Glomerular endothelial cell (primary cell): ENCODE measurements at regions not wholly inside any gene's neighbourhood (a gene's known extent, or its start where the extent isn't known, plus 50 kb on each side); places are given as distances from the start of the nearest gene placed in this dataset.
"Not testable (repeated sequence)": the region's sequence is repeated elsewhere in the genome, so short reads cannot be mapped to it uniquely, and the experiment has no call there.

Source experiments
- DNase-seq: peaks from one replicate; pipeline ENCODE4 v3.0.0-alpha.2; 2011; ENCODE audit warnings: low read depth, low spot score; ENCODE audit errors: extremely low read depth

DNA sequence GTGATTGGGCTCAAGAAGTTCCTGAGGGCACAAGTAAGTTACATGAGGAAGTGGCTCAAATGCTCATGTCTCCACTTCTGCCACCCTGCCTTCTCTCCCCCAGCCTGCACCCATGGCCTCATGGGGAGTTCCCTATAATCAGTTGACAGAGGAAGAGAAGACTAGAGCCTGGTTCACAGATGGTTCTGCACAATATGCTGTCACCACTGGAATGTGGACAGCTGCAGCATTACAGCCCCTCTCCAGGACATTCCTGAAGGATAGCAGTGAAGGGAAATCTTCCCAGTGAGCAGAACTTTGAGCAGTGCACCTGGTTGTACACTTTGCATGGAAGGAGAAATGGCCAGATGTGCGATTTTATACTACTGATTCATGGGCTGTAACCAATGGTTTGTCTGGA lies 352.3 kb downstream of the C12orf75 start:
- DNase-seq = not testable (repeated sequence)

GRCh38 chr12:105683836-105684235 lies 353.3 kb downstream of the C12orf75 start:
- not testable (repeated sequence) for DNase-seq

- no peak for DNase-seq
These were observed 367.6 kb downstream of the C12orf75 start for GRCh38 chr12:105698075-105698474.

DNA sequence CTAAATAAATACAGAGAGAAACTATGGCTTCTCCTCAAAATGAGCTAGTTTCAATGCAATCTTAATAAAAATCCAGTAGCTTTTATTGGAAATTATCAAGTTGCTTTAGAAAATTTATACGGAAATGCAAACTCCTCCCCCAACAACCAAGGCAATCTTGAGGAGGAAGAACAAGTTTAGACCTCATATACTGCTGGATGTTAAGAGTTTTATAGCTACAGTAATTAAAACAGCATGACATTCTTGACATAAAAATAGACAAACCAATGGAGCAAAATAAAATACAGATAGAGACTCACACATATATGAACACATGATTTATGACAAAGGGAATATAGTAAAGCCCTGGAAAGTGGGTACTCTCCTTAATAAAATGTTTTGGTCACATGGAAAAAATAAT lies 368.7 kb downstream of the C12orf75 start:
- DNase-seq = no peak

DNA sequence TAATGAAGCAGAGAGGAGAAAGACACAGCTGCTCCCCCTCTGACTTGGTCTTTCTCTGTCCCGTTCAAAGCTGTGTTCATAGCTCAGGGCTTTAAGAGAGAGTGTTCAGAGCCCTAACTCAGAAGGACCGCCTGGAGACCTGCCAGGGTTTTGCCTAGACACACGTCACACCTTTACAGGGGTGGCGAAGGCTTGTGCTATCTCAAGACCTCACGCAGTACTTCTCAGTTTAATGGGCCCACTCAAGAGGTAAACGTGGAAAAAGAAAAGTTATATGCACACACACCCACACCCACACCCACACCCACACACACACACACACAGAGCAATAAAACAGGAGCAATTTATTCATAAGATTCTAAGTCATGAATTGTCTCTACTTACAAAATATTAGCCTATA lies 374.3 kb downstream of the C12orf75 start:
- DNase-seq = no peak

GRCh38 chr12:105705235-105705634 lies 374.7 kb downstream of the C12orf75 start:
- DNase-seq = no peak

- DNase-seq = peak; percentile 42
These were observed 375.3 kb downstream of the C12orf75 start for GRCh38 chr12:105705765-105706164.

DNA sequence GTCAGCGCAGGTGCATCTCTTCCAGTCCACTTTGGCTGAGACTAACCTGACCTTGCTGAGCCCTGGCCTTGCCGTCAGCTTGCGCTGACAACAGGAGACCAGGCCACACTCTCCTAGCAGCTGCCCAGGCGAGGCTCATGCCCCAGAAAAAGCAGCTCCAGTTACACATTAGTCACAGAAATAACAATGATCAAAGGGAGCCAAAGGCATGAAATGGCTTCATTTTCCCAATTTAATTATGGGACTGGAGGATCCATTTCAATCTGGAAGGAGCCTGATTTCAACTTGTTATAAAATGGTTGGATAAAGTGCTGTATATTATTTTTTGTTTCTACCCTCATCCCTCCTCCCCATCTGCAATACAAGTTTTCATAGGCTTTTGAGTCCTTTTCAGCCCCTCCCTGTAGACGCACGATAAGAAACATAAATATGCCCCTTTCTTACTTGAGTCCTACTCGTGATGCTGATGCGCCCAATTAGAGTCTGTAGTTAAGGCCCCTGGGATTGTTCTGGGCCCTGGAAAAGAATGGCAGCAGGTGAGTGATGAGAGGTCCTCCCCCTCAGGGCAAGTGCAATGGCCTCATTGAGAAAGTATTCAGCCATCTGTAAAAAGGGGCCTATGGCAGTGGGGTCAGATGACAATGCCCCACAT lies 376.0 kb downstream of the C12orf75 start:
- DNase-seq = no peak

- DNase-seq = no peak
These were observed 376.5 kb downstream of the C12orf75 start for GRCh38 chr12:105706973-105707334.

- DNase-seq = no peak
These were observed 383.3 kb downstream of the C12orf75 start for GRCh38 chr12:105713606-105714305.

DNA sequence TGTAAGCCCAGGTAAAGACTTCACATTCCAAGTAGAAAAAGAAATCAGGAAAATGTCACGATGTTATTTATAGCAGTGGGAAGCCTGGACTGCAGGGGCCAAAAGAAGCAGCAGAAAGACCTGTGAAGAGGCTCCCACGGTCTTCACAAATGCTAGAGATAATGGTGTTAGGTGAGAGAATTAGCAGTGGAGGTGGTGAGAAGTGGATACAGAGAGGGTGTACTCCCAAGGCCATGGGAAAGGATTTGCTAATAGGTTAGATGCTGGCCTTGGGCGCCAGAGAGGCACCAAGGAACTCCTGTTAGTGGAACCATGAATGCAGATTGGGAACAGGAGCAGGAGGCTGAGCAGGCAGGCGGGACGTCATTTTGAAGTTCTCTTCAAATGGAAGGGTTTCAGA lies 386.1 kb downstream of the C12orf75 start:
- DNase-seq = no peak

GRCh38 chr12:105721051-105721825 lies 390.7 kb downstream of the C12orf75 start:
- no peak for DNase-seq

- no peak for DNase-seq
These were observed 391.4 kb downstream of the C12orf75 start for GRCh38 chr12:105721891-105722290.

- DNase-seq = no peak
These were observed 392.6 kb downstream of the C12orf75 start for GRCh38 chr12:105723066-105723465.

DNA sequence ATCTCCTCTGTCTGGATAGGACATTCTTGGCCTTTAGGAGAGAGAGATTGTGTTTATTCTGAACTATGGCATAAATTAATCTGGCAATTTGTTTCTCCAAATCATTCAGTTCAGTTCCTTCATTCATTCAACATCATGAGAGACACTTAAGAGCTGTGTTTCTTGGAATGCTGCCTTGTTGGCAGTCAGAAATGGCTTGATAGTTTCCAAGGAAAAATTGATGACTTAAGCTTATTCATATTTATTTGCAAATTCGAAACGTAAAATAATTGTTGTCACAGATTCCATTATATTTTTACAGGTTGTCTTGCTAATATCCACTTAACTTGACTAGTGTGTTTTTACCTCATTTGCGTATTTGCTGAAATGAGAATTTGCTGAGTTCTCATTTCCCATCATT lies 393.0 kb downstream of the C12orf75 start:
- DNase-seq = no peak

- DNase-seq = no peak
These were observed 394.1 kb downstream of the C12orf75 start for GRCh38 chr12:105724641-105725040.

DNA sequence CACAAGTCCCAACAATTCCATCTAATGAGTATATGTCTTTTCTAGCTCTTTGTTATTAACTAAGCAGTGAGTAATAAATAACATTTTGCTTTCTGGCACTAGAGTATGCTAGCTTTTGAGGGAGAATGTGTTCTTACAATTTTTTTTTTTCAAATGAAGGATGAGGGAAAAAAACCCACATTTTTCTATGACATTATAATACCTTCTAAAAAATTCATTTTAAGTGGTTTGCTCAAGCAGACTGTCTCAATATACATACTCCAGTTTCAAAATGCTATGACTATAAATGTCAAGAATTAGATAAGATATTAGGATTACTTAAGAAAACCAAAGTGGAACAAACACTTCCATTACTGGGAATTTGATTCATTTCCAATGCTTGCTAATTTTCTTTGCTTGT lies 394.6 kb downstream of the C12orf75 start:
- no peak for DNase-seq

DNA sequence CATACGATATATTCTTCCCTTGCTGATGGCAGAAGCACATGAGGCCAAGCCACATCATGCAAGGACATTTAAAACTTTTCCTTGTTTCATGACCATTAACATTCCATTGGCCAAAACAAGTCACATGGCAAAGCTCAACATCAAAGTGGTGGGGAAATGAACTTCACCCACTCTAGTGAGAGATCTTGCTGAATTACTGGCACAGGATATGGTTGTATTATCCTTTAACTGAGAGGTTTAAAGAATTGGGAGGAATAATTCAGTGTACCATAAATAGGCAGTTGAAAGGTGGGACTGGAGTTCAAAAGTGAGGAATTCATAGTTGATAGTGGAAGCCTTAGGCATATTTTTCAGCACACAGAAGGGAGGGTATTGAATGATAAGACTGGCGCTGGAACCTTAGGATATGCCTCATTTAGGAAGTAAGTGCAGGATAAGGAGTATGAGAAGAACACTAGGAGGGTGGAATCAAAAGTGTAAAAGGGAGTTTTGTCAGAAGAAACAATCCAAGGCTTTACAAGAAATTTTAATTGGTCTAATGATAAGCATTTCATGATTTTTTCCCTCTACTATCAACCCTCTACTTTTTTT lies 398.8 kb downstream of the C12orf75 start:
- DNase-seq = no peak

DNA sequence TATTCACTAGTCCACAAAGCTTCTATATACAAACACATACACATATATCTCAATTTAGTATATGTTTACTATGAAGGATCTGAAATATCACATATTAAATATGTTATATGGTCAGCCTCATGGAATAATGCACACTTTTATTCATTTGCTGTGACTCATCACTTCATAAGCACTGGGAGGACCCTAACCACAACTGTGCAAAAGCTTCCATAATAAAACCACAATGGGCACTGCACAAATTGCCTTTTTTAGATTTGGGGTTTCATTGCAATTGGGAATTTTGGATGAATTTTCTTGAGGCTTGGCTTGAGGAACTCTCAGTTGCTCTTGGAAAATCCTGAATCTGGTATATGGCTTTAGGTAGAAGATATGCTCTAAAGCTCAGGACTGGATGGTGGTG lies 399.4 kb downstream of the C12orf75 start:
- no peak for DNase-seq

GRCh38 chr12:105733579-105733978 lies 403.1 kb downstream of the C12orf75 start:
- DNase-seq = no peak

GRCh38 chr12:105736498-105736897 lies 402.3 kb downstream of the NUAK1 start:
- DNase-seq = no peak
